22Rv1 (cell line): ENCODE measurements at regions not wholly inside any gene's neighbourhood (a gene's known extent, or its start where the extent isn't known, plus 50 kb on each side); places are given as distances from the start of the nearest gene placed in this dataset.

Experiments
- CTCF ChIP-seq: fragments of 450-650 bp; IDR thresholded peaks from 2 replicates; pipeline ENCODE4 v1.5.1; 2017; ENCODE audit warnings: mild to moderate bottlenecking
- ZFX ChIP-seq: fragments of 450-650 bp; IDR thresholded peaks from 2 replicates; pipeline ENCODE4 v1.6.1; 2017; ENCODE audit warnings: antibody characterized with exemption, borderline replicate concordance

GRCh38 chr10:131031346-131031745, 280.2 kb downstream of the TCERG1L start:
- TF ChIP-seq CTCF, result no peak
- no peak for TF ChIP-seq ZFX
